NCI-H1436 (cell line): ENCODE measurements at regions not wholly inside any gene's neighbourhood (a gene's known extent, or its start where the extent isn't known, plus 50 kb on each side); places are given as distances from the start of the nearest gene placed in this dataset.
A peak's percentile ranks its signal among the peaks of the same experiment; 100 is the strongest.
"Not testable (repeated sequence)": the region's sequence is repeated elsewhere in the genome, so short reads cannot be mapped to it uniquely, and the experiment has no call there.

Source experiments
- DNase-seq: peaks from one replicate; lab custom pipeline; 2025; lab: John Stamatoyannopoulos, UW

GRCh38 chr9:105022545-105022944, 94.6 kb upstream of the ABCA1 start:
- not testable (repeated sequence) for DNase-seq

- DNase-seq = no peak
Observed at GRCh38 chr9:105023788-105024187, 95.8 kb upstream of the ABCA1 start.

DNA sequence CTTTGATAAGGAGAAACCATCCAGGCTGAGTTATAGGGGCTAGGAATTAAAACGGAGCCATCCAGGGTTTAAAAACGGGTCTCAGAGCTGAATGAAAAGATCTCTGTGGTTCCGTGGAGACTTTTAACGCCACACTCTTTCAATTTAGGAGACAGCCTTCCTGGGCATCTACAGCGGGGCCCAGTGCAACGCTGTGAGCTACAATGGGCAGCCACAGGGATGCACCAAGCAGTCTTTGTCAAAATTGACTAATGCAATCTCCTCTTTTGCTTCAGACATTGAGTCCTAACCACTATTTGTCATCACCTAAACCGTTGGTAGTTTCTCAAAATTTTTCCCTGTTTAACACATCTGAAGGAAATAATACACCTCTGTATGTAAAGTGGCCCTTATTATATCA, 96.6 kb upstream of the ABCA1 start:
- no peak for DNase-seq

GRCh38 chr9:105026451-105026850, 98.5 kb upstream of the ABCA1 start:
- no peak for DNase-seq

GRCh38 chr9:105027084-105027483, 99.1 kb upstream of the ABCA1 start:
- no peak for DNase-seq

- no peak for DNase-seq
Observed at GRCh38 chr9:105030285-105030684, 102.3 kb upstream of the ABCA1 start.

GRCh38 chr9:105037139-105037538, 109.2 kb upstream of the ABCA1 start:
- DNase-seq = no peak

DNA sequence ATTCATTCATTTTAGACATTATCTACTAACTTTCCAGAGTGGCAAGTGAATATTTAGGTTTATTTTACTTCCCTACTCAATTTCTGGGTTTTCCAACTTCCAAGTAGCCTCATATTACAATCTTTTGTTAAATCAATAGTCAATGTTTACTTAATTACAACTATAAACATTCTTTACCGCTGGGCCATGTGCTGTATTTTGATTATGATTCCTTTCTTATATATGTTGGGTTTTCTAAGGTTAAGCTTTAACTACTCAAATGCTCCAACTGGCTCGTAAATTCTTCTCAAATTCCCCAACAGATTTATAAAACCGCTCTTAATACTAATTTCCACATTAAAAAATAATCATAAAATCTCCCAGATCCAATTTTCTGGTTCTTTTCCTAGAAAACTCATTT, 110.1 kb upstream of the ABCA1 start:
- no peak for DNase-seq

- DNase-seq = no peak
Observed at GRCh38 chr9:105039175-105039799, 111.3 kb upstream of the ABCA1 start.

DNA sequence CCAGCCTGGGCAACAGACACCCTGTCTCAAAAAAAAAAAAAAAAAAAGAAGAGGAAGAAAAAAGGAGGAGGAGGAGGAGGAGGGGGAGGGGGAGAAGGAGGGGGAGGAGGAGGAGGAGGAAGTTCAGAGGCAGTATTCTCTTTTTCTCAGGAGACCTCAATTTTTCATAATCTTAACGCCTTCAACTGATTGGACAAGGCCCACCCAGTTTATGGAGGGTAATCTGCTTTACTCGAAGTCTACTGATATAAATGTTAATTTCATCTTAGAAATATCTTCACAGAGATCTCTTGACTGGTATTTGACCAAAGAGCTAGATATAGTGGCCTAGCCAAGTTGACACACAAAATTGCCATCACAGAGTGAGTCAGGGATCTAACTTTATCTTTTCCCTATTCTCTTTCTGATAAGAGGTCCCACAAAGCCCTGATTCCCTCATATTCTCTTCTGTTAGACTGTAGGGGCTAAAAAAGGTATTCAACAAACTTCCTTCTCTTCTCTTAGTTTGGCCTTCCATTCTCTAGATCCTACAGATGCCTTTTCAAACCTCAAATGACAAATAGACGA, 115.5 kb upstream of the ABCA1 start:
- DNase-seq = no peak

DNA sequence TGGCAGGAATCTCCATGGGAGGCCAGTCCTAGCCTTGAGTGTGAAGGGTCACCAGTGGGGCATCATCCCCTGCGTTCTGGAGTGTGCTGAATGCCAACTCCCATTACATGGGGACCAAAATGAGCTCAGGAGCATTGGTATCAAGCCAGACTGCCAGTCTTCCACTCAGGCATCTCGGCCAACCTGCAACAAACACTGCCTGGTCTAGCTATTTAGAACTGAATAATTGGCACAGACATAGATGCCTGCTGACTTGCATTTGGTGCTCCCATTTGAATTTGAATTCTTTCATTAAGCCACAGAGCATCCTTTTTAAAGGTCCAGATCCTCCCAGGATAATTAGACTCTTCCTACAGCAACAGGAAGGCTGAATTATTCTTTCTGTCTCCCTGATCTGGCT, 116.6 kb upstream of the ABCA1 start:
- no peak for DNase-seq

GRCh38 chr9:105046907-105047741, 119.2 kb upstream of the ABCA1 start:
- DNase-seq = peak; percentile 7

DNA sequence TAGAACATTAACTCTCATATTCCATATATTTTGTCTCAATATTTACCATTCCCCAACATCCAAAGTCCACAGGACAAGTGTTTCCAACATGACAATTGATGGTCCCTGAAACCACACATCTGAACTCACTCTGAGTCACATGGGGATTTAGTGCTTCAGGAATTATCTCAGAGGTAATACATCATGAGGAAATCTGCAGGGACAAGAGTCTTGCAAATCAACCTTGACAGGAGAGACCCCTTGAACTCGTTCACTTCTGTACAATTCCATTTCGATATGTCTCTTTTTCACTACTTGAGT, 119.7 kb upstream of the ABCA1 start:
- DNase-seq = no peak

DNA sequence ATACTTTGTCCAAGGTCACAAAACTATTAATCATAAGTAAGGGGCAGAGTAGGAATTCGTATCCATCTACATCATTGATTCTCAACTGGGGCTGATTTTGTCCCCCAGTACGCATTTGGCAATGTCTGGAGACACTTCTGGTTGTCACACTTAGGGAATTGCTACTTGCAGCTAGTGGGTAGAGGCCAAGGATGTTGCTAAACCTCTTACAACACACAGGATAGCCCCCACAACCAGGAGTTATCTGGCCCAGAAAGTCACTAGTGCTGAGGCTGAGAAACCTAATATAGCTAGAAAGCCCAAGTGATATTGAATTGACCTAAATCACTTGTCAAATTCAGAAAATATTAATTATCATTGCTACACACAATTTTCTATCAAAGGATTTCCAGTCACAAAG, 120.4 kb upstream of the ABCA1 start:
- DNase-seq = no peak

DNA sequence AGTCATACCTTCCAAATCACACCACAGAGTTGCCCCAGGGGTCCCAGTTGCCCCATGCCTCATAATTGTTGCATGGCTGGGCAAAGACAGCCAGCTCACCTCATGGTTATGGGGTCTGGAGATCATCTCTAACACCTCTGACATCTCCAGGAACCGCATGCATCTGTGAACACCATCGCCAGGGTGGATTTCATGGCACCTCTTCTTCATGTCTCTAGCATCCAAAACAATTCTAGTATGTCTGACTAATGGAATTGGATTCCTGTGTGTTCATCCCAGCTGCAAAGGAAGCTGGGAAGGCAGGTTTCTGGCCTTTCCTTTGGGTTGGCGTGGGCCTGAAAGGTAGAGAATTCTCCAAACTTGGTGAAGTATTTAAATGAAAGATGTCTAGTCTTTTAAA, 122.3 kb upstream of the ABCA1 start:
- DNase-seq = no peak

DNA sequence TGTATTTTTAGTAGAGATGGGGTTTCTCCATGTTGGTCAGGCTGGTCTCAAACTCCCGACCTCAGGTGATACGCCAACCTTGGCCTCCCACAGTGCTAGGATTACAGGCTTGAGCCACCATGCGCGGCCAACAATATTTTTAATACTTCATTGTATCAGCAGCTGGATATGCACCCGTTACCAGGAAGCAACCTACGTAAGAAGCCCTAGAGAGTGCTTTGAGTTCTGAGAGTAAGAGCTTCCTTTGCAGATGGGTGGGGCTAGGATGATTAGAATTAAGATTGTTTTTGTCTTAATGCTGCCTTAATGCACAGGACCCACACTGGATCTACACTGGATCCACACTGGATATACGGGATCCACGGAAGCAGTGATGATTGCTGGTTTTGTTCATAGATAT, 123.9 kb upstream of the ABCA1 start:
- no peak for DNase-seq

DNA sequence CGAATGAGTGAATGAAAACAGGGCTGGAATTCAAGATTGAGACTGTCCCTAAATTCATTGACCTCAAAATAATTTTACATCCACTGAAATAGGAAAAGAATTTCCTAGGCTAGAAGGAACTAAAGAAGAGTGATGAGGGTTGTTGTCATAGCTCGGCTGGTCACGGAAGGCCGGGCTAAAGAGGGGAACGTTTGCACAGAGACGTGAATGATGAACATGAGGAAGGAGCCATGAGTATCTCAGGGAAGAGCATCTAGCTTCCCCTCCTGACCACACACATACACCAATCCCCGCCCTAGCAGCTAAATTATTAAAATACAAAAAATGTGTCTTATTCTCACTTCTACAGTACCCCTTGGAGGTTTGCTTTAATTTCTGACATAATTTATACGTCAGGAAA, 124.4 kb upstream of the ABCA1 start:
- DNase-seq = no peak

DNA sequence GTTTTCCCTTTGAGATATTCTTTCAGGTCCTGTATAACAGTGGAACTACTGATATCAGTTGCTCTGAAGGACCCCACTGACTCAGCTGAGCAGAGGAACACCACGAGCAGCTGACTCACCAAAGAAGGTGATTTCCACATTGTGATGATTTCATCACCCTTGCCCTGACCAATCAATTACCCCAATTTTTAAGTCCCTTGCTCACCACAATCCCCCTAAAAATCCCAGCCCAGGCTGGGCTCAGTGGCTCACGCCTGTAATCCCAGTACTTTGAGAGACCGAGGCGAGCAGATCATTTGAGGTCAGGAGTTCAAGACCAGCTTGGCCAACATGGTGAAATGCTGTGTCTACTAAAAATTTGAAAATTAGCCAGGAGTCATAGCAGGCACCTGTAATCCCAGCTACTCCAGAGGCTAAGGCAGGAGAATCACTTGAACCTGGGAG, 125.3 kb upstream of the ABCA1 start:
- DNase-seq = no peak

GRCh38 chr9:105054491-105054890, 126.5 kb upstream of the ABCA1 start:
- DNase-seq = no peak

- DNase-seq = no peak
Observed at GRCh38 chr9:105055917-105056316, 128.0 kb upstream of the ABCA1 start.

GRCh38 chr9:105057551-105057950, 129.6 kb upstream of the ABCA1 start:
- no peak for DNase-seq

DNA sequence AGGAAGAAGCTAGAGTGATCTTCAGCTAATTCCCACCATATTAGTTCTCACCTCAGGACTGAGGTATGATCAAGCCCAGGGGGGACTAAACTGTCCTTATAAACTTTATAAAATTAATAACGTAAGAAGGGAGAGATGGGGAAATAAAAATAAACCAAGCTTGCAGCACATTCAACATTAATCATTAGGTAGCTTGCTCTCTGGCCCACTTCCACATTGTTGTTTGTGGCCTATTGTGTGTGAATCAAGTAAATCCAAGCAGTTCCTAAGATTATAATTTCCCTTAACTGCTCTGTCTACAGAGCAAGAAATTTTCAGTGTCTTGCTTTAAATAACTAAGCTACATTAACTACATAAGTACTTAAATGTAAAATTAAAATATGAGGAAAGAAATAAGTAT, 131.3 kb upstream of the ABCA1 start:
- DNase-seq = no peak

DNA sequence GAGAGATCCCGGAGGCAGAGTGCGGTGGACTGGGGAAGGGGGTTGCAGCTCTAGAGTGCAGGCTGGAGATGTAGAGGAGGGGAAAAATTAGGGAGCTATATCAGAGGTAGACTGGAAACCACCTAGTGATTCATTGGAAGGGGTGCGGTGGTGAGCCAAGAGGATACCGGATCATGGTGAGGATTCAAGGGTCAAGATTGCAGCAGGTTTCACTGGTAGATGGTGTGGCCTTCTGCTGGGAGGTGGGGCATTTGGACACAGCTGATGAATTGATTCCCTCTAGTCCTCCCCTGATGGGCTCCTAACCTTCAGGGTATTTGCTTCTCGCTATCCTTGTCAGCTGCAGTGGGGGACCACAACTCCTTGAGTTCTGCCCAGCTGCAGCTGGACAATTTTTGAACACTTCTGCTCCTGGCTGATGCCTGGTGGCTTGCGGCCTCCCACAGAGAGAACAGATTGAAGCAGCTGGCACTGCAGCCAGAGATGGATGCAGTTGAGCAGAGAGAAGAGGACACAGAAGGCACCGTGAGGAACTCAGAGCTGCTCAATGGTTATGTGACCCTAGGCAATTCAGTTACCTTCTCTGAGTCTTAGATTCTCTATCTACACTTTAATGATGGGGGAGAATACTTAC, 134.4 kb upstream of the ABCA1 start:
- no peak for DNase-seq
